ENCODE measurements at regions not wholly inside any gene's neighbourhood (a gene's known extent, or its start where the extent isn't known, plus 50 kb on each side); places are given as distances from the start of the nearest gene placed in this dataset.
"Not testable (repeated sequence)": the region's sequence is repeated elsewhere in the genome, so short reads cannot be mapped to it uniquely, and the experiment has no call there.

DNA sequence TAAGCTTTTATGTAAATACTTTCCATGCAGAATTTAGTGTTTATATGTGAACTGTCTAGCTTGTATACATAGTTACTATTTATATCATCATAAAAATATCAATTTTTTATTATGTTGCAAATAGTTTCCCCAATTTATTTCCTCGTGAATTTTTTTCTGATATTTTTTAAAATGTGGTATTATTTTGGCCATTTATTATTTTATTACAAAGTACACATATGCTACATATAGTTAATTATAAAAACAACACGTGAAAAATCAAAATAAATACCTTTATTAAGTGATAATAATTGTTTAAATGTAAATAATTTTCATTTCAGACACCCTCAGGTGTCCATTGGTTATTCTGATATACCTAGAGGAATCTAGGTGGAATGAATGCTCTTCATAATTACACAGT lies 1394.9 kb upstream of the PRR20A start:
- peak; percentile 65 for FAIRE-seq

DNA sequence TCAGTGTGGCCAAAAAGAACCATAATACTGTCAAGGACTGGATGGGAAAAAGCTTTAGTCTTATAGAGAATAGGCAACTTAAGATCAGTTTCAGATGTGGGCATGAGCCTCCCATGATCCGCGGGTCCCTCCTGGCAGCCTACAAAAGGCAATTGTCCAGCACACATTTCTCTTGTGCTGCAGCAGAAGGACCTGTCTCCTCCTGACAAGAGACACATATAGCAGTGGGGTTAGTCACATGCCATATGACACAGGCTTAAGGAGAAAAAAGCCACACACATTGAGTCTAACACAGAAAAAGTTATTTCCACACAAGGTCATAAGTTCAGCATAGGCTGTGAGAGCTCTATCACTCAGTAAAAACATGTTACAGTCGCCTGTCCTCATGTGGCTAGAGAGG lies 1378.7 kb upstream of the PRR20A start:
- FAIRE-seq, result no peak

DNA sequence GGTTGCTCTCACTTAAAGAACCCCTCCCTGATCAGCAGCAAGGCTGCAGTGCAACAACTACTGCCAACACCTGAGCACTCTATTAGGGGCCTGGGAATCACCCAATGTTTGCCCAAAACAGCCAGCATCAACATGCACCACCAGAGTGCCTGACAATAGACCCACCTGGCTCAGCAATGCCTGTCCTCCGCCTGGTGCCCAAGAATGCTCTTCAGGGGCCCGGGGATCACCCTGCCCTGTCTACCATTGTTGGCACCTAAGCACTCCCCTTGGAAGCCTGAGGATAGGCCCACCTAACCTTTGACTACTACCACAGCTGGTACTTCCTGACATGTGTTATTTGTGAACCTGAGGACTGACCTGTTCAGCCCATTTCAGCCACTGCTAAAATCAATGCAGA lies 1363.1 kb upstream of the PRR20A start:
- no peak for FAIRE-seq

DNA sequence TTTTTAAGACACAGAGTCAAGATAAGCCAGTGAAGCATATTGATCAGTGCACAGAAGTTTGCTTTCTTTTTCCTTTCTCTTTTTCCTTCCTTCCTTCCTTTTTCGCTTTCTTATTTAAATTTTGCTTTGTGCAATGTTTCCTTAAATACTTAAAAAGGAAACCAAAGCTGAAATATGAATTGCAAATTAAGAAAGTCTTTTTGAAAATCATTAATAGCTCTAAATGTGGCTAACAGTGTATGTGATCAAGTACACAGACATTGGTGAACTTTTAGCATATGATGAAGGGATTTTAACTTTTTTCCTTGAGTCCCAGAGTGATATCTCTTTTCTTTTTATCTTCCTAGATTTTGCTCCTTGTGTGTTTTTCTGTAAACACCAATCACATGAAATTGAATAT lies 1356.9 kb upstream of the PRR20A start:
- FAIRE-seq, result no peak

DNA sequence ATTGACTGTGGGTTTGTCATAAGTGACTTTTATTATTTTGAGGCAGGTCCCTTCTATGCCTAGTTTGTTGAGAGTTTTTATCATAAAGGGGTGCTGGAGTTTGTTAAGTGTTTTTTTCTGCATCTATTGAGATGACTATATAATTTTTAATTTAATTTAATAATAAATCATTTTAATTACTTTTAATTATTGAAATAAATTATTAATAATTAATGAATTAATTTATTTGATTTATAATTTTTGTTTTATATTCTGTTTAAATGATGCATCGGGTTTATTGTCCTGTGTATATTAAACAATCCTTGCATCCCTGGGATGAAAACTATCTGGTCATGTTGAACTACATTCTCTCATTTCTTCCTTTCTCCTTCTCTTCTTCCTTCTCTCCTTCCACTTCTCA lies 1352.2 kb upstream of the PRR20A start:
- peak; percentile 55 for FAIRE-seq

DNA sequence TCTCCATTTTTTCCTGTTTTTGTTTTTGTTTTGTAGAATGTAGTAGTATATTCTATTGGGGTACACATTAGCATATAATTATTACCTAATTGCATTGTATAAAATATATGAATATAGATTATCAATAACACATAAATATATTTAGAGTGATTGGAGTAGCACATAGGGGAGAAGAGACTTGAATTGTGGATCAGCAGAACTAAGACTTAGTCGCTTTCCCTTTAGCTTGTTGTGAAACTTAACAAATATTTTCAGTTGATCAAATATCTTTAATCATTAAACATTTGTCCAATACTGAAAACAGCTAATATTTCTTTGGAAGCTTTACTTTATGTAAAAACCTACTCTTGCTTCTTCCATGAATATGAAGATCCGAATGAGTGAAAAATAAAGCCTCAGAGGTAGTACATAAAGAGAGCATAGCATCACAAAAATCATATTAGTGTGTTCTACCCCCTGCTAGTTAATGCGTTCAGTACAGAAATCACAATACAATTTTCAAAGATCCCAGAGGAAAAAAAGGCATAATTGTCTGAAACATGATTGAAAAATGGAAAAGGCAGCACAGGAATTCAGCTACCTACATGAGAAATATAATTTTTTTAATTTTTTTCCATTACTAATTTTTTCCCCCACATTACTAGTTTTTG lies 1348.0 kb upstream of the PRR20A start:
- no peak for FAIRE-seq

DNA sequence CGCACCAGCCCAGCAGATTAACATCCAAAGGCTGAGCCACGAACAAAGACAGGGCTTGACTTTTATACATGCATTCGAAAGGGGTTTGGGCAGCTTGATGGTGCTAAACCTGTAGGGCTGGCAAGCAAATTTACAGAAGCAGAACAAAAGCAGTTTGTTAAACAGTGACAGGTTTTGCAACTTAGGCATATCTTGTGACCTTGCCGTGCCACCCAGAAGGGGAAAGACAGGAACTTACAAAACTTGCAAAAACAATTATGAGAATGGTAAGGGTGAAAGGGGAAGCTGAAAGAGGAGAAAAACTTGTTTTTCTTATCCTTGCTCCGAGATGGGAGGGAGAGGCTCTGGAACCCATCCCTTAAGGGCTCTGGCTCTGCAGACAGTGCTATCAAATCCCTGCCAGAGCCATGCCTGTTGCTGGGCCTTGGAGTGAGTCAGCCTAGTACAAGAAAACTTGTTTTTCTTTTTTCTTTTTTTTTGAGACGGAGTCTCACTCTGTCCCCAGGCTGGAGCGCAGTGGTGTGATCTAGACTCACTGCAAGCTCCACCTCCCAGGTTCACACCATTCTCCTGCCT lies 1325.2 kb upstream of the PRR20A start:
- no peak for FAIRE-seq

DNA sequence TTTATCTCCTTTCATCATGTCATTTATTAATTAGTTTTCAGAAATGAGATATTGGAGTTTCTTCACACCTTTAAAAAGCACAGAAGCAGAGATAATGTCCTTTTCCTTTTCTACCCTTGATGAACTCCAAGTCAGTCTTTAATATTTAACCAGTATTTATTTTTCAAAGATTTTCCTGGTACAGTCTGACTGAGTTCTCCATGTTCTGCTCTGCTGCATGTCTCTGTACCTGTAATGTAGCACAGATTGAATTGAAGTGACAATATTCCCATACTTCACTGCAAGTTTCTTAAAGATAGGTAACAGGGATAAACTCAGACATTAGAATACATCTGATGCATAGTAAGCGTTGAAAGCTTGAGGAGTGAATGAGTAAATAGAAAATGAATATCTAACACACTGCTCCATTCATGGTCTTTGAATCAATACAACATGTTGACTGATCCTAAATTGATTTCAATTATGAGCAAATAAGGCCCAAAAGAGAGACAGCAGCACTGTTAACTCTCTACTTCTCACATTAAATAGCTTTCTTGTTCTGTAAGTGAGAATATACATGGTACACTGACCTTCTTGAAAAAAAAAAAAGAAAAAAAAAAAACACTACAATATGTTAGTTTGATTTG lies 1323.6 kb upstream of the PRR20A start:
- FAIRE-seq, result no peak

DNA sequence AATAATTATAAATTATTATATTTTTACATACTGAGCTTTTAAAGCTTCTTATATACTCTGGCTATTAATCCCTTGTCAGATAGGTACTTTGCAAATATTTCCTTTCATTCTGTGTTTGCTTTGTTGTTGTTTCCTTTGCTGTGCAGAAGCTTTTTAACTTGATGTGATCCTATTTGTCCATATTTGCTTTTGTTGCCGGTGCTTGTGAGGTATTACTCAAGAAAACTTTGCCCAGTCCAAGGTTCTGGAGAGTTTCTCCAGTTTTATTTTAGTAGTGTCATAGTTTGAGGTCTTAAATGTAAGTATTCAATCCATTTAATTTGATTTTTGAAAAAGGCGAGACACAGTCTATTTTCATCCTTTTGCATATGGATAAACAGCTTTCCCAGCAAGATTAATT lies 1319.9 kb upstream of the PRR20A start:
- no peak for FAIRE-seq

DNA sequence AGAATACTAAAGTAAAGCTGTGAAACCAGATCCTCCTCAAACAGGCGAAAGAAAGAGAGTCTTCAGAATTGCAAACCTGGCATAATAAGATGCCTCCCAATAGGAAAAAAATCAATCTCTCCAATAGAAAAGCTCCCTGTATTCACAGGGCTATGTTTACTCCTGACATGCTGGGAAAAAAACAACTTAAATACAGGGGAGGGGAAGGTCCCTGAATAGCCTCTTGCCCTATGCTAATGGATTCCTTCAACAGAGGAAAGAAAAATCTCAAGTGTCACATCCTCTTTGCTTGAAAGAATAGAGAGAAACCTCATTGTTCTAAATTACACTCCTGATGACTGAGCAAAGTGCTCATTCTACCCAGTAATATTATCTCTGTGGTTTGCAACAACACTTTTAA lies 1271.1 kb upstream of the PRR20A start:
- FAIRE-seq, result no peak

DNA sequence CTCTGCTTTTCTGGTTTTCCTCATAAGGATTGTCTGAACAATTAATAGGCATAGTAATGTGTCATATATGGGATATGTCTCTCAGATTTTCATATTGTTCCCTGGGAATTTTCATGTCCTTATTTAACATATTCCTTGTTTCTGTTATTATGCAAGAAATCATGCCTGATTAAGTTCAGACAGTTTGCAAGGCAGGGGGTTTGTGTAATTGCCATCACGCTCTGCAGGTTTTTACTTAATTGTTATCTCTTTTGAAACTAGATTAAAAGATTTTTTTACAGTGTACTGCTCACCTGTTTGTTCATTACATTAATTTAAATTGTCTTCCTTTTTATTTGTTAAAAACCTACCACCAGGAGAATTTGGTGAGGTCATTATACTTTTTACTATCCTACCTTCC lies 1253.2 kb upstream of the PRR20A start:
- no peak for FAIRE-seq

DNA sequence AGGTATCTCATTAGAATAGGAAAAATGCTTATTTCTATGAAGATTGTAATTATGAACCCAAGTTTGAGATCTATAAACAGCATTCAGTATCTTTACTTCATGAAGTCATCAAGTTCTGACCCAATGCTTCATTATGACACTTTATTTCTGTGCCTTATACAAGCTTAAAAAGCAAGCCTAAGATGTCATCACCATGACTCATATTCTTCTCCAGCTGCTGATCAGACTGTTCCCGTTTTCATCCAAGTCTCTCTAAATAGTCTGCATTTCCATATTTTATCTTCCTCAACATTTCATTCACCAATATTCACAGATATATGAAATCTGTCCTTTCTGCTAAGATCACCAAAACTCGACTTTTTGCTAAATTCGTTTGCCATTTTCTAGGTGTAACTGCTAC lies 1247.2 kb upstream of the PRR20A start:
- FAIRE-seq, result no peak

DNA sequence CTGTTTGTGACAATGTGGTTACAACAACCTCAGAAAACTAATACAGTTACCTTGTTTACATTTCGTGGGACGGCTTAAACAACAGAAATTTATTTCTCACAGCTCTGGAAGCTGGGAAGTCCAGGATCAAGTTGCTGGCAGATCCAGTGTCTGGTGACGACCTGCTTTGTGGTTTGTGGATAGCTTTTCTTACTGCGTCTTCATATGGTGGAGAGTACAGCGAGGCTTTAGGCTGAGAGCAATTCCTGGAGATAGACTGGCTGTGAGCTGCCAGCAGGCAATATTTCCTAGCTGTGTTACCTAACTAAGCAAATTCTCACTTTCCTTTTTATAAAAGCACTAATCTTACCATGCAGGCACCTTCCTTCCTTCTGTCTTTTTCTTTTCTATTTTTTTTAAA lies 1203.5 kb upstream of the PRR20A start:
- FAIRE-seq, result no peak

DNA sequence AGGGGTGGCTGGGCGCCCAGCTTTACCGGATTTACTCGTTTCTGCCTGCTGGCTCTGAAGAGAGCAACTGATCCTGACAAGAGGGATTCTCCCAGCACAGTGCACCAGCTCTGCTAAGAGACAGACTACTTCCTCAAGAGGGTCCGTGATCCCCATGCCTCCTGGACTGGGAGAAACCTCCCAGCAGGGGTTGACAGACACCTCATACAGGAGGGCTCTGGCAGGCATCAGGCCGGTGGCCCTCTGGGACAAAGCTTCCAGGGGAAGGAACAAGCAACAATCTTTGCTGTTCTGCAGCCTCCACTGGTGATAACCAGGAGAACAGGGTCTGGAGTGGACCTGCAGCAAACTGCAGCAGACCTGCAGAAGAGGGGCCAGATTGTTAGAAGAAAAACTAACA lies 1192.5 kb upstream of the PRR20A start:
- no peak for FAIRE-seq

DNA sequence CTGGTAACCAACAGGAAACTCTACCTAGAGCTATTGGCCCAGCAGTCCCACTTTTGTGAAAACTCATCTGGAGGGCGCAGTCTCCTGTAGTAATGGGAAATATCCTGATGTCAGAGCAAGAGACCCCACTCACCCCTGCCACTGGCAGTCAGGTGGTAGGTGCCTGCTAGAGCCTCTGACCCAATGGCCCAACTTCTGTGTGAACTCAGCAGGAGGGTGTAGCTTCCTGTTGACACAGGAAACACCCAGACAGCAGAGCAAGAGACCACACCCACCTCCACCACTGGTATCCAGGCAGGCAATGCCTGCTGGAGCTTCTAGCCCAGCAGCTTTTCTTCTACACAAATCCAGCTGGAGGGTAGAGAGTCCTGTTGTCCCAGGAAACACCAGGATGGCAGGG lies 1176.8 kb upstream of the PRR20A start:
- FAIRE-seq, result no peak

DNA sequence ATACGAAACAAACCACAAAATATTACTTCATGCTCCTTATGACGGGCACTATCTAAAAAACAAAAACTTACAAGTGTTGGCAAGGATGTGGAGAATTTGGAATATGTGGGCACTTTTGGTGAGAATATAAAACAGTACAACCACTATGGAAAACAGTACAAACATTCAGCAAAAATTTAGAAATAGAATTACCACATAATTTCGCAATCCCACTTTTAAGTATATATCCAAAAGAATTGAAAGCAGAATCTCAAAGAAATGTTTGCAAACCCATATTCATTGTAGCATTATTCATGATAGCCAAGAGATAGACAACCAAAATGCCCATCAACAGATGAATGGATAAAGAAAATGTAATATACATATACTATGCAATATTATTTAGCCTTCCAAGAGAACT lies 1173.7 kb upstream of the PRR20A start:
- no peak for FAIRE-seq

DNA sequence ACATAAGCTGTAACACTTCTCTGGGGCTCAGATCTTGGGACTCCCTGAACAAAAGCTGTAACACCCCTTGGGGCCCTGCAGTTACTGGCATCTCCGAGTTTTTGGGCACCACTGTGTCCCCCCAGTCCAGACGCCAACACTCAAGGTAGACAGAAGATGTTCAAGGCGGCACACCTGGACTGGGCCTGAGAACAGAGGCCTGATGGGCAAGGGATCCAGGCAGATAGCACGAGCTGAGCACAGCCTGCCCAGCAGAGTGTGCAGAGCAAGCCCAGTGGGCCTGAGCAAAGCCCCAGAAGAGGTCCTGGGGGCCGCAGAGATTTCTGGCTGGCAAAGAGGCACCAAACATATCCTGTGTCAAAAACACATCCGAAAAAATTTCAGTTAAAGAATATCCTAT lies 1163.3 kb upstream of the PRR20A start:
- FAIRE-seq, result no peak

DNA sequence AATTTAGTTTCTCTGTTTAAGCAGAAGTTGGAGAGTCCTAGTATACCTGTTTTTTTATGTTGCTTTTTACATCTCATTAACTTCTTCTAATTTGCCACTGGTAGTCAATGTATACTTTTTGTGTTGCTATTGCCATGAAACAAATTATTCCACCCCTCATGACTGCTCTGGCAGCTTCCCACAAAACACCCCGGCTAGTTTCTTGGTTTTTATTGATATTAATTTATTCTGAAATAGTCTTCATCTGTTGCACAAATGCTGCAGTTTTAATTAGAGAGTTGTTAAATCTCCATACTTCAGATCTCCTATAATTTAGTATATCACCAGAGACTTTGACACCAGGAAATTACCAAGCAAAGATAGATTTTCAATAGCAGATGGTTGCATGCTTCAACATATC lies 1159.3 kb upstream of the PRR20A start:
- FAIRE-seq, result no peak

DNA sequence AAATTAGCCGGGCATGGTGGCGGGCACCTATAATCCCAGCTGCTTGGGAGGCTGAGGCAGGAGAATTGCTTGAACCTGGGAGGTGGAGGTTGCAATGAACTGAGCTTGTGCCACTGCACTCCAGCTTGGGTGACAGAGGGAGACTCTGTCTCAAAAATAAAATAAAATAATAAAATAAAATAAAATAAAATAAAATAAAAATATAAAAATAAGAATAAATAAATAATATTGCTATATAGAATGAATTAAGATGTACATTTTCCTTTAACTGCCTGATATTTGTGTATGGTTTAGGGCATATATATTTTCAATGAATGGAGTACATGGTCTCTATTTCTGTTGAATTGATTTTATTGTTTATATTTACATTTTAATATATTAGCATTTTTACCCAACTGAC lies 1156.7 kb upstream of the PRR20A start:
- not testable (repeated sequence) for FAIRE-seq

DNA sequence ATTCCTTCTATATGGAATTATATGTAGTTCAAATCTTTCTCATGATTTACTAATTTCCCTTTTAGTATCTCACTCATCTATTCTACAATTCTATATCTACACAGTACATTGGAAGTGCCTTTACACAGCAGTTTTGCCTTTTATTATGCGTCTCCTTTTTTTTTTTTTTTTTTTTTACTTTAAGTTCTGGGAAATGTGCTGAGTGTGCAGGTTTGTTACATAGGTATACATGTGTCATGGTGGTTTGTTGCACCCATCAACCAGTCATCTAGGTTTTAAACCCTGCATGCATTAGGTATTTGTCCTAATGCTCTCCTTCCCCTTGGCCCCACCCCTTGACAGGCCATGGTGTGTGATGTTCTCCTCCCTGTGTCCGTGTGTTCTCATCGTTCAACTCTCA lies 1150.1 kb upstream of the PRR20A start:
- no peak for FAIRE-seq

DNA sequence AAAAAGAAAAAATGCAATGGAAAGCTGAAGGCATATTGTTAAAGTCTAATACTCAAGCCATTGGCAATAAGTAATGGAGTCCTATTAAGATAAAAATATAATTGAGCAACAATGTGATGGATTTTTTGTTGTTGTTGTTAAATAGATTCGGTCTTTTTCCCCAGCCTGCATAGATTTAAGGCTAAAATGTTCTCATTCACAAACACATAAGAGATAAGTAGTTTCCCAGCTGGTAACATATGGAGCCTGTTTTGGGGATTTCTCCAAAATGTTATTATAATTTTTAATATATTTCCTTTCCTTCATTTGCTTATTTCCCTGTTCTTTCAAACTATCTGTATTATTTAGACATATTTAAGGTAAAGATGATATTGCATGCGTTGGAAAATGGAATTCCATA lies 1149.1 kb upstream of the PRR20A start:
- no peak for FAIRE-seq

DNA sequence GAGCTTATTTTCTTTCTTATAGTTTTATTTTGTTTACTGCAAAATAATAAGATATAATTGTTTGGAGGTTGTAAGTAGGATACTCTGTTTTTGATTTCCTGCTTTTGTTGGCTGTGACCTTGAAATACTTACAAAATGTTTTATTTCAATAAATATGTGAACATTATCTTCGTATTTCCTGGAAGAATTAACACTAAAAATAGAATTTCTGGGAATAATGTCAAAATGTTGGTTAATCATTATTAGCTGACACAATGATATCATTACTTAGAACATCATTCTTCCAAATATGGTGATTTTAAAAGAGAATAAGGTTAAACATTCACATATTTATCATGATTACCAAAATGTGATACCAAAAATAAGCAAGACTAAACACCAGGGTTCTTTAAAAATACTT lies 1148.6 kb upstream of the PRR20A start:
- no peak for FAIRE-seq

DNA sequence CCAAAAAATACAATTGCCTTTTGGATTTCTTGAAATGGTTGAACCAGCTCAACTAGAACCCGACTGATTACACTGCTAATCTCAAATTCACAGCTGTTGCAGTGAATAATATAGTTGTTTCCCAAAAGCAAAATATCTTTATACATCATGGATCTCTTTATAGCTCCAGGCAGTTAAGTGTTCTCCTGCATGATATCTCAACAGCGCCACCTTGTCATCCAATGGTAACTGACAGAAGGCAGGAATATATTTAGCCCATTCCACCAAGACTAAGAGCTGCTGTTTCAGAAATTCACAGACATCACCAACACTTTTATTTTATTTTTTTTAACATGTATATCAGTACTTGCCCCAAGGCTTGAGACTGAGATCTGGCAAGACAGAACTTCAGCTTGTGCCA lies 1141.0 kb upstream of the PRR20A start:
- FAIRE-seq, result no peak

DNA sequence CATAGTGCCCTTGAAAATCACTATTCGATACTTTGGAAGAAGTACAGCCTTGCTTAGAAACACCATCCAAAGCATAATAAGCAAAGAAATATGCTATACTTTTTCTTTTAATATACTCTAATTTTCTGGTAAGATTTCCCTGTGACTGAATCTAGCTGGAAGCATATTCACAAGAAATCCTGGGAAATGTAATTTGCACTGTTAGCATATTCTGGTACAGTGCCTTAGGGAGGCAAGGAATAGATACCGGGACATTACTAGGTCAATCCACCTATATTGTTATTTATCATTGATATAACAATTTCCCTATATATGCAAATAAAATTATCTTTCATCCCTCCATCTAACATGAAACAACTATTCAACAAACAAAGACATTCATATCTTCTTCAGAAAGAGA lies 1131.3 kb upstream of the PRR20A start:
- FAIRE-seq, result no peak

DNA sequence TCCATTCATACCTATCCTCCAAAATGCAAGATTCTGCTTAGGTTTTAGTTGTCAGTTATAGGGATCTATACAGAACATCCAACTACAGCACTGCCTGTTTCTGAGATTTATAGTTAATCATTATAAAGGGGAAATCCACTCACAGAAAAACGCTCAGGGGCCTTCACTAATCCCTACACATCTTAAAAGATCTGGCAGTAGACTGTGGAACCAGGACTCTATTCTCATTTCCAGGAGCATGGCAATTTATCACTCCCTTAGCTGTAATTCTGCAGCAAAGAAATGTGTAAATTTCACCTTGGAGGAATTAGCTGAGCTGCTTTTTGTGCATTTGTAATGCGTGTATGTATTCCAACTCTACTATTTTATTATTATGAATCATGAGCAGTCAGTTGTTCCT lies 1128.1 kb upstream of the PRR20A start:
- no peak for FAIRE-seq
